MM.1S (cell line): ENCODE measurements at regions not wholly inside any gene's neighbourhood (a gene's known extent, or its start where the extent isn't known, plus 50 kb on each side); places are given as distances from the start of the nearest gene placed in this dataset.

Experiments used
- DNase-seq: peaks from one replicate; pipeline ENCODE4 v3.0.0-alpha.2; 2015
- H2AFZ ChIP-seq: fragments of 300-600 bp; sonication (generic); 2 replicates; pipeline ENCODE4 v1.6.0; 2016; ENCODE audit warnings: antibody characterized with exemption, low read length
- H3F3A ChIP-seq: fragments of 300-600 bp; sonication (generic); 2 replicates; pipeline ENCODE4 v1.6.1; 2016; ENCODE audit warnings: mild to moderate bottlenecking, antibody characterized with exemption, low read length, moderate library complexity, mixed read lengths; ENCODE audit not compliant: insufficient read depth
- H3K27ac ChIP-seq: fragments of 300-600 bp; sonication (generic); 2 replicates; pipeline ENCODE4 v1.5.1; 2016; ENCODE audit warnings: mild to moderate bottlenecking, low read length
- H3K27me3 ChIP-seq: fragments of 300-600 bp; sonication (generic); replicated peaks from 2 replicates; pipeline ENCODE4 v1.6.0; 2016; ENCODE audit warnings: low read length; ENCODE audit not compliant: insufficient read depth
- H3K36me3 ChIP-seq: fragments of 300-600 bp; sonication (generic); replicated peaks from 2 replicates; pipeline ENCODE4 v1.6.1; 2016; ENCODE audit warnings: mild to moderate bottlenecking, low read length, mixed read lengths; ENCODE audit not compliant: insufficient read depth
- H3K4me1 ChIP-seq: fragments of 300-600 bp; sonication (generic); 2 replicates; pipeline ENCODE4 v1.6.1; 2016; ENCODE audit warnings: low read length, mixed read lengths
- H3K4me2 ChIP-seq: fragments of 300-600 bp; sonication (generic); 2 replicates; pipeline ENCODE4 v1.6.0; 2016; ENCODE audit warnings: low read depth, low read length
- H3K4me3 ChIP-seq: fragments of 300-600 bp; sonication (generic); 2 replicates; pipeline ENCODE4 v1.5.1; 2016; ENCODE audit warnings: low read length, mixed read lengths
- H3K79me2 ChIP-seq: fragments of 300-600 bp; sonication (generic); 2 replicates; pipeline ENCODE4 v1.6.1; 2016; ENCODE audit warnings: mixed run types, low read length, mixed read lengths
- H3K9ac ChIP-seq: fragments of 300-600 bp; sonication (generic); 2 replicates; pipeline ENCODE4 v1.6.1; 2016; ENCODE audit warnings: low read length, mixed read lengths
- H3K9me2 ChIP-seq: fragments of 300-600 bp; sonication (generic); replicated peaks from 2 replicates; pipeline ENCODE4 v1.6.1; 2016; ENCODE audit warnings: mild to moderate bottlenecking, low read length, mixed read lengths; ENCODE audit not compliant: insufficient read depth
- H3K9me3 ChIP-seq: fragments of 300-600 bp; sonication (generic); replicated peaks from 2 replicates; pipeline ENCODE4 v1.6.1; 2016; ENCODE audit warnings: mild to moderate bottlenecking, low read length, mixed read lengths; ENCODE audit not compliant: insufficient read depth
- H4K20me1 ChIP-seq: fragments of 300-600 bp; sonication (generic); 2 replicates; pipeline ENCODE4 v1.6.1; 2016; ENCODE audit warnings: mild to moderate bottlenecking, low read length, moderate library complexity, mixed read lengths; ENCODE audit not compliant: insufficient read depth
- EZH2 ChIP-seq: fragments of 300-600 bp; sonication (generic); optimal IDR thresholded peaks from 2 replicates; pipeline ENCODE3; 2017; ENCODE audit warnings: low read depth, mild to moderate bottlenecking, antibody characterized with exemption, low read length, mixed read lengths
- EZH2phosphoT487 ChIP-seq: fragments of 300-600 bp; sonication (generic); IDR thresholded peaks from 2 replicates; pipeline ENCODE4 v1.6.1; 2018; ENCODE audit warnings: antibody characterized with exemption, low read length
- TF ChIP-seq, protein P1 (sequence below): fragments of 300-600 bp; sonication (generic); IDR thresholded peaks from 2 replicates; pipeline ENCODE4 v1.5.1; 2016; ENCODE audit warnings: antibody characterized with exemption, low read length, mixed read lengths

GRCh38 chr9:99360026-99360425 is 137.9 kb downstream of the SEC61B start:
- H3K79me2 ChIP-seq, result no peaks in the 10 kb centered on the region
- H4K20me1 ChIP-seq, result no peaks in the 10 kb centered on the region
- H3K36me3 ChIP-seq, result no peaks in the 10 kb centered on the region
- no peaks in the 10 kb centered on the region for H3K4me1 ChIP-seq
- no peaks in the 10 kb centered on the region for H3K9me3 ChIP-seq
- no peak for DNase-seq
- TF ChIP-seq EZH2phosphoT487 (no peak), EZH2 (no peak)
- TF ChIP-seq, protein P1, sequence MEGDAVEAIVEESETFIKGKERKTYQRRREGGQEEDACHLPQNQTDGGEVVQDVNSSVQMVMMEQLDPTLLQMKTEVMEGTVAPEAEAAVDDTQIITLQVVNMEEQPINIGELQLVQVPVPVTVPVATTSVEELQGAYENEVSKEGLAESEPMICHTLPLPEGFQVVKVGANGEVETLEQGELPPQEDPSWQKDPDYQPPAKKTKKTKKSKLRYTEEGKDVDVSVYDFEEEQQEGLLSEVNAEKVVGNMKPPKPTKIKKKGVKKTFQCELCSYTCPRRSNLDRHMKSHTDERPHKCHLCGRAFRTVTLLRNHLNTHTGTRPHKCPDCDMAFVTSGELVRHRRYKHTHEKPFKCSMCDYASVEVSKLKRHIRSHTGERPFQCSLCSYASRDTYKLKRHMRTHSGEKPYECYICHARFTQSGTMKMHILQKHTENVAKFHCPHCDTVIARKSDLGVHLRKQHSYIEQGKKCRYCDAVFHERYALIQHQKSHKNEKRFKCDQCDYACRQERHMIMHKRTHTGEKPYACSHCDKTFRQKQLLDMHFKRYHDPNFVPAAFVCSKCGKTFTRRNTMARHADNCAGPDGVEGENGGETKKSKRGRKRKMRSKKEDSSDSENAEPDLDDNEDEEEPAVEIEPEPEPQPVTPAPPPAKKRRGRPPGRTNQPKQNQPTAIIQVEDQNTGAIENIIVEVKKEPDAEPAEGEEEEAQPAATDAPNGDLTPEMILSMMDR, result no peak
- H3K27me3 ChIP-seq, result no peaks in the 10 kb centered on the region
- H3K27ac ChIP-seq, result no peak overlapping the region
- no peak overlapping the region for H3K9ac ChIP-seq
- H3K4me3 ChIP-seq, result no peak overlapping the region
- no peaks in the 10 kb centered on the region for H3F3A ChIP-seq
- H3K4me2 ChIP-seq, result no peak overlapping the region
- no peaks in the 10 kb centered on the region for H3K9me2 ChIP-seq
- no peak overlapping the region for H2AFZ ChIP-seq

DNA sequence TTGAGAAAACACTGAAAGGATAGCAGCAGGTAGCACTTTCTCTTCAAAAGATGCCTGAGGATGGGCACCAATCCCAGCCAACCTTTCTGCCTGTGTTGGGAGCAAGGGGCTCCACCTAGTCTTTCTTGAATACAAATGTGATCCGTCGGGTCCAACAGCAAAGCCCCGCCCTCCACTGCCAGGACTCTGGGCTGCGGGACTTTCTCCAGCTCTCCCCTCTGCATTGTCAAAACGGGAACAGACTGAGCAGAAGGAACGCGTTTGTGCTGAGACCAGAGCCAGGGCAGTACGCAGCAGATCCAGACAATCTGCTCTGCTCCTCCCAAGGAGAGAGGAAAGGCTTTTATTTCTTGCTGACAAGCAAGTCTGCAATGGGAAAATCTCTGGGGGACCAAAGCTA is 139.7 kb downstream of the SEC61B start:
- H3K9me3 ChIP-seq, result no peaks in the 10 kb centered on the region
- H3K9me2 ChIP-seq, result no peaks in the 10 kb centered on the region
- no peaks in the 10 kb centered on the region for H3F3A ChIP-seq
- no peak overlapping the region for H2AFZ ChIP-seq
- H3K9ac ChIP-seq, result no peak overlapping the region
- no peaks in the 10 kb centered on the region for H3K27me3 ChIP-seq
- no peaks in the 10 kb centered on the region for H4K20me1 ChIP-seq
- no peak overlapping the region for H3K27ac ChIP-seq
- TF ChIP-seq EZH2phosphoT487 (no peak), EZH2 (no peak)
- TF ChIP-seq, protein P1, result no peak
- no peak overlapping the region for H3K4me2 ChIP-seq
- DNase-seq, result no peak
- no peaks in the 10 kb centered on the region for H3K79me2 ChIP-seq
- H3K36me3 ChIP-seq, result no peaks in the 10 kb centered on the region
- no peak overlapping the region for H3K4me3 ChIP-seq
- no peaks in the 10 kb centered on the region for H3K4me1 ChIP-seq

GRCh38 chr9:99362321-99362720 is 140.2 kb downstream of the SEC61B start:
- Histone ChIP-seq H3K9ac (no peak overlapping the region), H2AFZ (no peak overlapping the region), H3K4me2 (no peak overlapping the region), H3K27me3 (no peaks in the 10 kb centered on the region), H3K27ac (no peak overlapping the region), H3K9me3 (no peaks in the 10 kb centered on the region), H4K20me1 (no peaks in the 10 kb centered on the region), H3K4me3 (no peak overlapping the region), H3K4me1 (no peaks in the 10 kb centered on the region), H3K79me2 (no peaks in the 10 kb centered on the region), H3F3A (no peaks in the 10 kb centered on the region), H3K9me2 (no peaks in the 10 kb centered on the region), H3K36me3 (no peaks in the 10 kb centered on the region)
- DNase-seq, result no peak
- TF ChIP-seq EZH2 (no peak), EZH2phosphoT487 (no peak)
- TF ChIP-seq, protein P1, result no peak
